K562 (cell line): ENCODE measurements at regions not wholly inside any gene's neighbourhood (a gene's known extent, or its start where the extent isn't known, plus 50 kb on each side); places are given as distances from the start of the nearest gene placed in this dataset.

Experiments used
- NRF1 ChIP-seq, 2 experiments: fragments of 450-650 bp; IDR thresholded peaks in 1 of 2; conservative IDR thresholded peaks in 1 of 2; 2 replicates each; pipeline ENCODE4 v1.6.1; 2014; ENCODE audit warnings: mild to moderate bottlenecking in 2 of 2
- SETDB1 ChIP-seq: IDR thresholded peaks from one replicate; pipeline ENCODE4 v1.6.1; 2012; ENCODE audit warnings: low read length, control low read depth, inconsistent platforms
- ZNF134 ChIP-seq: fragments of 250-450 bp; sonication (Bioruptor Pico); conservative IDR thresholded peaks from 2 replicates; pipeline ENCODE4 v1.4.0; 2020
- ZNF431 ChIP-seq: sonication (generic); formaldehyde crosslinking; IDR thresholded peaks from 2 replicates; pipeline ENCODE4 v1.8.0; 2022; ENCODE audit warnings: mild to moderate bottlenecking, missing genetic modification reagents
- TF ChIP-seq, protein P1 (sequence below), 3 experiments: IDR thresholded peaks in 2 of 3; conservative IDR thresholded peaks in 1 of 3; 2 replicates each; pipeline ENCODE4 v1.5.1; 2011 to 2012; ENCODE audit warnings: low read length in 3 of 3, mild to moderate bottlenecking in 3 of 3, control low read depth in 2 of 3, improper control_type of control experiment in 1 of 3, inconsistent platforms in 1 of 3, low read depth in 1 of 3, mixed read lengths in 1 of 3, moderate library complexity in 1 of 3; ENCODE audit not compliant: insufficient read depth in 2 of 3

DNA sequence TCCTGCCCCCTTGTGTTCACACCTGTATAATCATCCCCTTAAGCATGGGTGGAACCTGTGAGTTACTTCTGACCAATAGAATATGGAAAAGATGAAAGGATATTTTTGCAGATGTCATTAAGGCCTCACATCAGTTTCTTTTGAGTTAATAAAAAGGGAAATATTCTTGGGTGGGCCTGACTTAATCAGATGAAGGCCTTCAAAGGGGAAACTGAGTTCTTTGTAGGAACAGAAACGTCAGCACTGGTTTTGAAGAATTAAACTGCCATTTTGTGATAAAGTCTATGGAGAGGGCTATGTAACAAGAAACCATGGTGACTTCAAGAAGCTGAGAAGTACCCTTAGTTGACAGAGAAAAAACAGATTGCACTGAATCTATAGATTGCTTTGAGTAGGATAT, 168.7 kb upstream of the CNTNAP4 start:
- TF ChIP-seq ZNF134 (CRISPR knock-in tag) (peak; percentile 82), ZNF431 (CRISPR knock-in tag) (no peak), NRF1 (conservative IDR thresholded peaks at IDR 0.05 in 1 of 2, IDR thresholded peaks at IDR 0.05 in 1 of 2) (no peak), SETDB1 (no peak)
- TF ChIP-seq, protein P1, sequence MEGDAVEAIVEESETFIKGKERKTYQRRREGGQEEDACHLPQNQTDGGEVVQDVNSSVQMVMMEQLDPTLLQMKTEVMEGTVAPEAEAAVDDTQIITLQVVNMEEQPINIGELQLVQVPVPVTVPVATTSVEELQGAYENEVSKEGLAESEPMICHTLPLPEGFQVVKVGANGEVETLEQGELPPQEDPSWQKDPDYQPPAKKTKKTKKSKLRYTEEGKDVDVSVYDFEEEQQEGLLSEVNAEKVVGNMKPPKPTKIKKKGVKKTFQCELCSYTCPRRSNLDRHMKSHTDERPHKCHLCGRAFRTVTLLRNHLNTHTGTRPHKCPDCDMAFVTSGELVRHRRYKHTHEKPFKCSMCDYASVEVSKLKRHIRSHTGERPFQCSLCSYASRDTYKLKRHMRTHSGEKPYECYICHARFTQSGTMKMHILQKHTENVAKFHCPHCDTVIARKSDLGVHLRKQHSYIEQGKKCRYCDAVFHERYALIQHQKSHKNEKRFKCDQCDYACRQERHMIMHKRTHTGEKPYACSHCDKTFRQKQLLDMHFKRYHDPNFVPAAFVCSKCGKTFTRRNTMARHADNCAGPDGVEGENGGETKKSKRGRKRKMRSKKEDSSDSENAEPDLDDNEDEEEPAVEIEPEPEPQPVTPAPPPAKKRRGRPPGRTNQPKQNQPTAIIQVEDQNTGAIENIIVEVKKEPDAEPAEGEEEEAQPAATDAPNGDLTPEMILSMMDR (IDR thresholded peaks at IDR 0.05 in 2 of 3, conservative IDR thresholded peaks at IDR 0.05 in 1 of 3; ENCODE audit: insufficient read depth in 2 of 3, low read depth in 1 of 3, low read length in 3 of 3) = no peak
